ENCODE measurements at regions not wholly inside any gene's neighbourhood (a gene's known extent, or its start where the extent isn't known, plus 50 kb on each side); places are given as distances from the start of the nearest gene placed in this dataset.

- 0 out of 2 replicates have a peak, but pooled peaks have one; percentile 9 for TF ChIP-seq FOXO1 (CRISPR knock-in tag; IDR thresholded peaks at IDR 0.05)
- TF ChIP-seq KLF13 (CRISPR knock-in tag; IDR thresholded peaks at IDR 0.05), result 0 out of 2 replicates have a peak, but pooled peaks have one; percentile 17
- TF ChIP-seq HNRNPH1 (optimal IDR thresholded peaks at IDR 0.05; ENCODE audit: low read depth, low read length), result no peak
- TF ChIP-seq SNAI1 (CRISPR knock-in tag; IDR thresholded peaks at IDR 0.05; ENCODE audit: borderline replicate concordance), result no peak
- peak; percentile 89 for TF ChIP-seq ZNF891 (CRISPR knock-in tag; IDR thresholded peaks at IDR 0.05)
- TF ChIP-seq ZFX (CRISPR knock-in tag; IDR thresholded peaks at IDR 0.05; ENCODE audit: low read depth), result no peak
- TF ChIP-seq SSRP1 (CRISPR knock-in tag; IDR thresholded peaks at IDR 0.05), result 0 out of 2 replicates have a peak, but pooled peaks have one; percentile 67
- TF ChIP-seq NFKBIZ (CRISPR knock-in tag; IDR thresholded peaks at IDR 0.05), result 0 out of 2 replicates have a peak, but pooled peaks have one; percentile 24
- TF ChIP-seq ZNF800 (CRISPR knock-in tag; IDR thresholded peaks at IDR 0.05), result no peak
- TF ChIP-seq ZNF839 (CRISPR knock-in tag; IDR thresholded peaks at IDR 0.05; ENCODE audit: borderline replicate concordance), result peak; percentile 58; the same call in 1 of the 2 replicates
- 0 out of 2 replicates have a peak, but pooled peaks have one; percentile 13 for TF ChIP-seq CBX5 (CRISPR knock-in tag; IDR thresholded peaks at IDR 0.05; ENCODE audit: borderline replicate concordance)
- peak; percentile 20; the same call in 1 of the 2 replicates for TF ChIP-seq THRA (CRISPR knock-in tag; IDR thresholded peaks at IDR 0.05; ENCODE audit: borderline replicate concordance)
- 0 out of 2 replicates have a peak, but pooled peaks have one; percentile 49 for TF ChIP-seq ZNF274 (CRISPR knock-in tag; IDR thresholded peaks at IDR 0.05)
- TF ChIP-seq ZNF335 (CRISPR knock-in tag; IDR thresholded peaks at IDR 0.05), result no peak
- peak; percentile 25; the same call in 1 of the 2 replicates for TF ChIP-seq FOSL2 (CRISPR knock-in tag; IDR thresholded peaks at IDR 0.05)
- TF ChIP-seq CCDC6 (CRISPR knock-in tag; IDR thresholded peaks at IDR 0.05), result 0 out of 2 replicates have a peak, but pooled peaks have one; percentile 28
- TF ChIP-seq ZFY (CRISPR knock-in tag; IDR thresholded peaks at IDR 0.05), result peak; percentile 9; the same call in 1 of the 2 replicates
- TF ChIP-seq ZNF768 (CRISPR knock-in tag; IDR thresholded peaks at IDR 0.05), result peak; percentile 19; the same call in 1 of the 2 replicates
- TF ChIP-seq BORCS8-MEF2B (CRISPR knock-in tag; IDR thresholded peaks at IDR 0.05), result peak; percentile 56; the same call in 1 of the 2 replicates
- TF ChIP-seq ZNF329 (CRISPR knock-in tag; IDR thresholded peaks at IDR 0.05; ENCODE audit: low read depth), result 0 out of 2 replicates have a peak, but pooled peaks have one; percentile 35
- no peak for TF ChIP-seq PHF20 (CRISPR knock-in tag; IDR thresholded peaks at IDR 0.05)
- TF ChIP-seq KLF16 (CRISPR knock-in tag; IDR thresholded peaks at IDR 0.05), result peak in 1 of 2 experiments; percentile 29; a peak in 1 of 4 replicates
- TF ChIP-seq TFAP4 (IDR thresholded peaks at IDR 0.05; ENCODE audit: borderline replicate concordance, low read depth), result 0 out of 2 replicates have a peak, but pooled peaks have one; percentile 16
- no peak for TF ChIP-seq RARA (CRISPR knock-in tag; IDR thresholded peaks at IDR 0.05)
Measured at GRCh38 chr20:22684072-22684762, 99.8 kb upstream of the FOXA2 start (continued).

Measured in HepG2 (cell line).